Lower leg skin (tissue), 3 donors: ENCODE measurements at regions not wholly inside any gene's neighbourhood (a gene's known extent, or its start where the extent isn't known, plus 50 kb on each side); places are given as distances from the start of the nearest gene placed in this dataset.

Experiments used
- POLR2A ChIP-seq, 2 donors: fragments of 450-650 bp; IDR thresholded peaks; one replicate each; pipeline ENCODE4 v1.6.1; 2016 to 2017; ENCODE audit warnings: antibody characterized with exemption in 2 of 2, mild to moderate bottlenecking in 1 of 2, moderate library complexity in 1 of 2
- TF ChIP-seq, protein P1 (sequence below), 3 donors: fragments of 450-650 bp; IDR thresholded peaks; one replicate each; pipeline ENCODE4 v1.5.1; 2016; ENCODE audit warnings: antibody characterized with exemption in 3 of 3, mild to moderate bottlenecking in 3 of 3, moderate library complexity in 2 of 3

DNA sequence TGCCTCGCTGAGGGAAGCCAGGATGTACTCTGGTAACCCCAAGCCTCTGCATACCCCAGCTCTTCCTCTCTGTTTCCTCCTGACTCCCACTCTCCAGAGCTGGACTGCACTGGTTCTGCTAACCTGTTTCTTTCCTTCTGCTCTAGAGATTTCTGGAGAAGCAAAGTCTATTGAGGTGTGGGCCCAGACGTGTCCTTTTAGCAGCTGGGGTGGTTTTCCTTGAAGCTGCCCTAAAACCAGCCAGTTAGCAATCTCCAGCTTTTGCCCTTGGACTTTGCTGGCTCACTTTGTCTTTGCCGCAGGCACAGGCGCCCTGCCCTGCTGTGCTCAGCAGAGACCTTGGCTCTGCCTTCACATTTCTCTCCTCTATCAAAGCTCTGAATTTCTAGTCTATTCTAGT, 171.8 kb upstream of the IVNS1ABP start:
- TF ChIP-seq, protein P1, sequence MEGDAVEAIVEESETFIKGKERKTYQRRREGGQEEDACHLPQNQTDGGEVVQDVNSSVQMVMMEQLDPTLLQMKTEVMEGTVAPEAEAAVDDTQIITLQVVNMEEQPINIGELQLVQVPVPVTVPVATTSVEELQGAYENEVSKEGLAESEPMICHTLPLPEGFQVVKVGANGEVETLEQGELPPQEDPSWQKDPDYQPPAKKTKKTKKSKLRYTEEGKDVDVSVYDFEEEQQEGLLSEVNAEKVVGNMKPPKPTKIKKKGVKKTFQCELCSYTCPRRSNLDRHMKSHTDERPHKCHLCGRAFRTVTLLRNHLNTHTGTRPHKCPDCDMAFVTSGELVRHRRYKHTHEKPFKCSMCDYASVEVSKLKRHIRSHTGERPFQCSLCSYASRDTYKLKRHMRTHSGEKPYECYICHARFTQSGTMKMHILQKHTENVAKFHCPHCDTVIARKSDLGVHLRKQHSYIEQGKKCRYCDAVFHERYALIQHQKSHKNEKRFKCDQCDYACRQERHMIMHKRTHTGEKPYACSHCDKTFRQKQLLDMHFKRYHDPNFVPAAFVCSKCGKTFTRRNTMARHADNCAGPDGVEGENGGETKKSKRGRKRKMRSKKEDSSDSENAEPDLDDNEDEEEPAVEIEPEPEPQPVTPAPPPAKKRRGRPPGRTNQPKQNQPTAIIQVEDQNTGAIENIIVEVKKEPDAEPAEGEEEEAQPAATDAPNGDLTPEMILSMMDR (IDR thresholded peaks at IDR 0.05), result no peak
- TF ChIP-seq POLR2A (IDR thresholded peaks at IDR 0.05), result no peak
